A172 (cell line): ENCODE measurements at regions not wholly inside any gene's neighbourhood (a gene's known extent, or its start where the extent isn't known, plus 50 kb on each side); places are given as distances from the start of the nearest gene placed in this dataset.
"Not testable (repeated sequence)": the region's sequence is repeated elsewhere in the genome, so short reads cannot be mapped to it uniquely, and the experiment has no call there.

Experiments
- DNase-seq: peaks from one replicate; pipeline ENCODE4 v3.0.0-alpha.2; 2015; ENCODE audit warnings: low spot score

DNA sequence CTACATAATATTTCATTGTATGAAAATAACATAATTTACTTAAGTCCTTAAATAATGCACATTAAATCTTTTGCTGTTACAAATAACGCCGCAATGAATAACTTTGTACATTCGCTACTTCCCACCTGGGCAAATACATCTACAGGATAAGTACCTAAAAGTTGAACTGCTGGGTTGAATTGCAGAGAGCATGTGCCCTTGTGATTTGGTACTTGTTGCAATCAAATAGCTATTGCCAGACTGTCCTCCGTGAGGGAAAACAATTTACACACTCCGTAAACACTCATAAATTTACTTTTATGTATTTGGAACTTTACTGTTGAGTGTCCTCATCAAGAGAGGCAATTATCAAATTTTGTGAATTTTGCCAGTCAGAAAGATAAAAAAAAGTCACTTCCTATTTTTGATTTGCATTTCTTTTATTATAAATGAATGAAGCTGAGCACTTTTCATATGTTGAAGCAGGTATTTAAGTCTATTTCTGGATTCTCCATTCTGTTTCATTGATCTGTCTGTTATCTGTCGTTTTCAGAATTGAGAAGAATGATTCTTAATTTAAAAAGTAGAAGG, 140.8 kb upstream of the SERTAD2 start:
- no peak for DNase-seq

DNA sequence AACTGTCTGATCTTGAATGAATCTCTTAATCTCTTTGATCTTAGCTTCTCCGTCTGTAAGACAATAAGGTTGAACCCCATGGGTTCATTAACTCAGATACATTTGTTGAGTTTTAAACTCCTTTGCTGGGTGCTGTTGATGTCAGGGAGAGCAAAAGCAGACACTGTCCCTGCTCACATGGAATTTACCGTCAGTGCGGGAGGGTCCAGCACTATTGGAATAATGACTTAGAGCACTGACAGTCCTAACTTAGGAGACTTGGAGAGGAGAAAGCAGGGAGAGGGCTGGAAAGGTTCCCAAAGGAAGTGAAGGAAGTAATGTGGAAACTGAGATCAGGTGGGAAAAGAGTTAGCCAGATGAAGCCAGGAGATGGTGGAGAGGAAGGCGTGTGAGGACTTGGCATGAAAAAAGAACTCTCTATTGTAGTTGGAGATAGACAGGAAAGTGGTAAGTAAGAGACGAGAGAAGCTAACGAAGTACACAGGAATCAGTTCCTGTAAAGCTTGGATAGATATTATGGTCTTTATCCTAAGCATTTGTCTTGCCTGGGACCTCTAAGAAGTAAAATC, 141.4 kb upstream of the SERTAD2 start:
- DNase-seq = no peak

DNA sequence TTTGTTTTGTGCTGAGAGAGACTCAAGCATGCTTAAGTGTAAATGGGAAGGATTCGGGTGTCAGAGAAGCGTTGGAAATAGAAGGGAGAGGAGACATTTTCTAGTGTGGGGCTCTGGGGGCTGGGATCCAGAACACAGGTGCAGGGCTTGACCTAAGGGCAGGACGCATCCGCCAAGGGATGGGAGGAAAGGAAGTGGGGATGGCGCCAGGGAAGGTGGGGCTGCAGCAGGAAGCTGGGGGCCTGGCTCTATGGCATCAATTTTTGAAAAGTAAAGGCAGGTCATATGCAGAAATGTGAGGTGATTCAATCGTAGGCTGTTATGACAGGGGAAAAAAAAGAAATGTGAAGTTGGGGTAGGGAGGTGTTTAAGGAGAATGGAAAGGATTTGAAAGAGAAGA, 143.2 kb upstream of the SERTAD2 start:
- DNase-seq = no peak

DNA sequence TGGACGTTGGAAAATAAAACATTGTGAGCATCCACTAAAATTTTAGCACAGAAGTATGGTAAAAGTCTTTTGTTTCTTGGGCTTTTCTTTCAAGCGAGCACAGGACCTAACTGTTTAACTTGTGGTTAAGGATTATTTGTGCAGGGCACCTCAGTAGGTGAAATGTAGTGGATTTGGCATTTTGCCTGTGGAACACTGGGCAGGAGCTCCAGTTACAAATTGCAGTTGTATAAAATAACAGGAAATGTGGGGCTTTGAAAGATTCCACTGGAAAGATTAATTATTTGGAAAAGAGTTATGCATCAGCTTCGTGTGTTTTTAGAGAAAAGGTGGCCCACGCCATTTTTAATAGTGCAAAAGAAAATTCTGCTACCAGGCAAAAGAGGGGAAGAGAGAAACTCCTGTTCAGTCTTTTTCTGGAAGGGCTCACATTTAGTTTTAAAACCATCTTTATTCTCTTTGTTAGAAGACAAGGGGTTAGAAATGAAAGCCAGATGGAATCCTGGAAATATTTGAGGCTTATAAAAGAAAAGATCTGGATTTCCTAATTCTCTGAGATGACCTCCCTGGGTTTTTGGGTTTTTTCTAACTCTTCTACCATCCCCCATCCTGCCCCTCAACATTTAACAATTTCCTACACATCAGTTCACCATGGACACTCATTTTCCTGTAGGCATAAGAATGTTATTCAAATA, 144.3 kb upstream of the SERTAD2 start:
- DNase-seq = peak; percentile 77

DNA sequence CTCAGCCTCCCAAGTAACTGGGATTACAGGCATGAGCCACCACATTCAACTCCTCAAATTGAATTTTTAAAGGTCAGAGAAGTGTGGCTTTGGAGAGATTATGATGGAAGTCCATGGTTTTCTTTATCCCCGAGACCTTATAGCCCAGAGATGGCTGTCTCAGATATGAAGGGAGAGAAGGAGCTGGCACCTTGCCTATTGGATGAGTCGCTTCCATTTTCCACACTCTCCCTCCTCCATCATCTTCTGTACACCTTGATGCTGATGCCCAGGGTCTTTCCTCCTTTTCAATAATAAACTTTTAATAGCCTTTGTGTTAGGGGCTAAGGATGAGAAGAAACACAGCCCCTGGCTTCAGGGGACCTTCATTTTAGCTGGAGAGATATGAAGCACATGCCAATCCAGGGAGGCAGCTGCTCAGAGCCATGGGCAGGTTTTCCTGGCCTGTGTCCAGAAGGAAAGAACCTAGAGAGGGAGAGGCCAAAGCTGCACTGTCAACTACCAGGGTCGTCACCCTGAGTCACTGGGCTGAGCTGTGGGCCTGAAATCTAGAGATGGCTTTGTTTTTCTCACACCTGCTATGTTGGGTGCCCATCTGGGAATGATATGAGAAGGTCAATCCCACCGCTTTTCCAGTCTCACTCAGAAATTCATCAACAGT, 146.0 kb upstream of the SERTAD2 start:
- DNase-seq = peak; percentile 80

DNA sequence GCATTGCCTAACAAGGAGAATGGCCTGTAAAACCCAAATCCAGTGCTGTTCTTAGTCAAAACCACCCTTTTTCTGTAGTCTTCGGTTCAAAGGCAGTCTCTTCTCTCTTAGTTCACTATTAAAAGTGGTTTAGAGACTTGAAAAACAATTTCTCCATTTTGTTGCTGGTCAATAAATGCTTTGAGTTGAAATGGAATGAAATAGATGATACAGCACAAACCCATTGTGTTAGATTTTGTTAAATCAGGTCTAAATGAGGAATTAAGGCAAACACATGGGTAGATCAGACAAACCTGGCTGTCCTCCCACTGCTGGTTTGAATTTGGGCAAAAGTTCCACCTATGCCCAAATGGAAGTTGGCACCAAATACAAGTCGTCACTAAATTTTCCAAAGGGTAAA, 150.1 kb upstream of the SERTAD2 start:
- no peak for DNase-seq

DNA sequence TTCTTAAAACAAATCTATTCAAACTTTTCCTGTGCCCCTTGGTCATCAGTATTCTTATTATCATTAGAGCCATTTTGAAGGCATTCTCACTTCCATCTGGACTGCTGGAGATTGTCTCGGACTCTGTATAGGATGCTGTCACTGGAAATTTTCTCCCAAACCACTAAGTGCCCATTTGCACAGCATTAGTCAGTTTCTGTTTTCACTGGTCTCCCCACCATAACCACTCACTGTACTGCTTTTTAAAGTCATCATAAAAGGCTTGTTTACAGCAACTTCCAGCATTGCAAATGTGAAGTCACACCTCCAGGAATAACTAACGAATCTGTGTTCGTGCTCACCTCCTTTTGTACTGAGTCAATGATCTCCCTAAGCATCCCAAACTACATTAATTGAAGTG, 150.9 kb upstream of the SERTAD2 start:
- no peak for DNase-seq

DNA sequence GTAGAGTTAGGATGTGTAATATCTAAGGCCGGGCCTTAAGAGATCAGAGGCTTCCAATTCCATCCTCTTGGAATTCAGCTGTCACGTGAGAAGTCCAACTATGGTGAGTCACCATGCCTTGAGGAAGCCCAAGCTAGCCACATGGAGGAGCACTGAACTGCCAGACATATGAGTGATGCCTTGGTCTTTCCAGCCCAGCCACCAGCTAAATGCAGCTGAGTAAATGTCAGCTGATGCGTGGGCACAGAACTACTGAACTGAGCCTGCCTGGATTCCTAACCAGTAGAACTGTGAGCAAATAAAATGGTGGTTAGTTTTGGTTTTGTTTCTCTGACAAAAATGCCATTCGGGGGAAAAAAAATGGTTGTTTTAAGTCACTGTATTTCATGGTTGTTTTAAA, 153.7 kb upstream of the SERTAD2 start:
- DNase-seq = peak; percentile 99

DNA sequence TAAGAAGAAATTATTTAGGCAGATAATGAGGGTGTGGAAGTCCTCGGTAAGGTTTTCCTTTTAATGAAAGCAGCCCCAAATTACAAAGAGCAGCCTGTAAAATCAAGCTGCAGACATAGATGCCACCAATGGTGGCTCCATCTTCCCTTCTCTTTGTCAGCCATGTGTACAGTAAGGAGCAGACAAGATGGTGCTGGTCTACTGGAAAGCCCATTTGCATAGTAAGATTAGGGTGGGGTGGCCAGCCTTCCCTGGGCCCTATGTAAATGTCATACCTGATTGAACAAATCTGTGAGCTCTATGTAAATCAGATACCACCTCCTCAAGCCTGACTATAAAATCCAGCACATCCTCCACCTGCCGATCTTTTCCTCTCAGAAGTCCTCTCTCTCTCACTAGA, 154.4 kb upstream of the SERTAD2 start:
- DNase-seq = no peak

DNA sequence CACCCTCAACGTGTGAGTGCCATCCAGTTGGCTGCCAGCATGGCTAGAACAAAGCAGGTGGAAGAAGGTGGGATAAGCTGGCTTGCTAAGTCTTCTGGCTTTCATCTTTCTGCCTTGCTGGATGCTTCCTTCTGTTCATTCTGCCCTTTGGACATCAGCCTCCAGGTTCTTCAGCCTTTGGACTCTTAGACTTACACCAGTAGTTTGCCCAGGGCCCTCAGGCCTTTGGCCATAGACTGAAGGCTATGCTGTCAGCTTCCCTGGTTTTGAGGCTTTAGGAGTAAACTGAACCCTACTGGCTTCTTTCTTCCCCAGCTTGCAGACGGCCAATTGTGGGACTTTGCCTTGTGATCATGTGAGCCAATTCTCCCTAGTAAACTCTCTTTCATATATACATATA, 155.0 kb upstream of the SERTAD2 start:
- DNase-seq = no peak

DNA sequence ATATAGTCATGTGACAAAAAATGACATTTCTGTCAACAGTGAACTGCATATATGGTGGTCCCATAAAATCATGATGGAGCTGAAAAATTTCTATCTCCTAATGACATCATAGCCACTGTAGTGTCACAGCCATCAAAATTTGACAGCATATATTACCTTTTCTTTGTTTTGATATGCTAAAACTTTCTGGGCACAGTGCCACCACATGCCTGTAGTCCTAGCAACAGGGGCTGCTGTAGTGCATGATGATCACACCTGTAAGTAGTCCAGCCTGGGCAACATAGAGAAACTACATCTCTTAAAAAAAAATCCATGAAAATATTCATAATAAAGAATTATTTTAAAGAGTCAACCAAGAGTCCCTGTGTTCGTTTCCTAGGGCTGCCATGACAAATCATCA, 155.5 kb upstream of the SERTAD2 start:
- no peak for DNase-seq

DNA sequence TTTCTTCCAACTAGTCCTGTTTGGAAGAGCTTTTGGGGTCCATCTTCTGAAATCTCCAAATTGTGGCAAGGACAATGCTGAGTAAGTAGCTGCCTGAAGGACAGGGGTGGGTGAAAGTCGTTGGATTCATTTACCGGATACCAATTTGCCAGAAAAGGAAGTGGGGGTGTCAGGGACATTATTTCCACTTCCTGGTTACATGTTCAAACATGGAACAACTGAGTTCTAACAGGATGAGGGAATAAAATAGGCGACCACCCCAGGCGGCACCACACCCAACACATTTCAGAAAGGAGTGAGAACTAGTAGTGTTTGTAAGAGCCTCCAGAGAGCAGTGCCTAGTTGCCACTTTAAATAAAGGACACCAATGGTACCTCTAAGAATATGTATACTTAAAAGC, 158.6 kb upstream of the SERTAD2 start:
- no peak for DNase-seq

DNA sequence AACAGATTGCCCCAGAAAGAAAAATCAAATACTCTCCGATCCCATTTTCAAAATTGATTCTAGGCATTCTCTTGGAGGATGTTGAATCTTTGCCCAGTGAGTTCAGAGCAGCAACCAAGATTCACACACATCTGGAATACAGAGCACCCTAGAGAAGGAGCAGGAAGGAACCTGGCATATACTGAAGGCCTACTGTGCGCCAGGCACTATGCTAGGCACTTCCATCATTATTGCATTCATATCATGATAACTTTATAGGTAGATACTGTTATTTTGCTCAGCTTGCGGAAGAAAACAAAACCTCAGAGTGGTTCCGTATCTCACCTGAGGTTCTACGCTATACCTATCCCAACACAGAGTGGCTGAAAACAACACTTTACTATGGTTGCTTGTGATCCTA, 160.3 kb upstream of the SERTAD2 start:
- no peak for DNase-seq

DNA sequence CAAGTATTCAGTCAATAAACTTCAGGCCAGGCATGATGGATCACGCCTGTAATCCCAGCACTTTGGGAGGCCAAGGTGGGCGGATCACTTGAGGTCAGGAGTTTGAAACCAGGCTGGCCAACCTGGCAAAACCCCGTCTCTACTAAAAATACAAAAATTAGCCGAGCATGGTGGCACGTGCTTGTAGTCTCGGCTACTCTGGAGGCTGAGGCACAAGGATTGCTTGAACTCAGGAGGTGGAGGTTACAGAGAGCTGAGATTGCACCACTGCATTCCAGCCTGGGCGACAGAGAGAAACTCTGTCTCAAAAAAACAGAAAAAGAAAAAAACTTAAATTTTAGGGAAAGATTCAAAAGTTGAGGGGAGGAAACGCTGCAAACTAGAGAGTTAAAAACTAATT, 162.8 kb upstream of the SERTAD2 start:
- DNase-seq = not testable (repeated sequence)

DNA sequence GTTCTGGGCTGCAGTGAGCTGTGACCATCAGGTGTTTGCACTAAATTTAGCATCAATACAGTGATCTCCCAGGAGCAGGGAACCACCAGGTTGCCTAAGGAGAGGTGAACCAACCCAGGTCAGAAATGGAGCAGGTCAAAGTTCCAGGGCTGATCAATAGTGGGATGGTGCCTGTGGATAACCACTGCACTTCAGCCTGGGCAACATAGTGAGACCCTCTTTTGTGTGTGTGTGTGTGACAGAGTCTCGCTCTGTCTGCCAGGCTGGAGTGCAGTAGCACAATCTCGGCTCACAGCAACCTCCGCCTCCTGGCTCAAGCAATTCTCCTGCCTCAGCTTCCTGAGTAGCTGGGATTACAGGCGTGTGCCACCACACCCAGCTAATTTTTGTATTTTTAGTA, 163.7 kb upstream of the SERTAD2 start:
- no peak for DNase-seq

DNA sequence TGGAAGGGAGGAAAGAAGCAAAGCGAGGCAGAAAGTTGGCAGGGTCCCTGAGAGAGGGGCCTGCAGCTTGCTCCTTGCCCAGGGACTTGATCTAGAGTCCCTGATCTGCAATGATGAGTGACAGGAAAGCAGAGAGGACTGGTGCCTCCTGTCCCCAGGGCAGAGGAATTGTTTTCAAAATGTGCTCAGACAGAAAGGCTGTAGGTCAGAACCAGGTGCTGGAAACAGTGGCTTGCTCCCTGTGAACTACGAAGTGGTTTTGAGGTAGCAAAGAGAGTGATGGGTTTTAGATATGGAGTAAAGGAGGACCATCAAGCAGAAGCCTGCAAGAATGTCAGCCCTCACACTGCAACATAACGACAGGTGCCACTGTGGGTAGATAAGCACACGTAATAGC, 164.9 kb upstream of the SERTAD2 start:
- no peak for DNase-seq

DNA sequence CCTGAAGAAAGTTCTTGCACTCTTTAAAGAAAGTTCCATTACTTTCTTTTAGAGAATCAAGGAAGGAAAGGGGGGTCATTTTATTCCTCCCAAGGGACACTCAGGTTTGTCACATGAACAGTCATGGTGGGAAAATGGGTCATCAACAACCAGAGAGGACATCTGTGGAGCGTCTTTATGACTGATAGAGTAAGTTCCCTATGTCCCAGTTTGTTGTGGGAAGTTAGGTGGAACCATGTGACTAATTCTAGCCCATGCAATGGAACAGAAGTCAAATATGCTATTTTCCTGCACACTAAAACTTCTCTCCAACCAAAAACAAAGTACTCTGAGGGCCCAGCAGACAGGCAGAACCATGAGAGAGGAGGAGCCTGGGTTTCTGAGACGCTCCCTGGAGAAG, 165.6 kb upstream of the SERTAD2 start:
- no peak for DNase-seq

DNA sequence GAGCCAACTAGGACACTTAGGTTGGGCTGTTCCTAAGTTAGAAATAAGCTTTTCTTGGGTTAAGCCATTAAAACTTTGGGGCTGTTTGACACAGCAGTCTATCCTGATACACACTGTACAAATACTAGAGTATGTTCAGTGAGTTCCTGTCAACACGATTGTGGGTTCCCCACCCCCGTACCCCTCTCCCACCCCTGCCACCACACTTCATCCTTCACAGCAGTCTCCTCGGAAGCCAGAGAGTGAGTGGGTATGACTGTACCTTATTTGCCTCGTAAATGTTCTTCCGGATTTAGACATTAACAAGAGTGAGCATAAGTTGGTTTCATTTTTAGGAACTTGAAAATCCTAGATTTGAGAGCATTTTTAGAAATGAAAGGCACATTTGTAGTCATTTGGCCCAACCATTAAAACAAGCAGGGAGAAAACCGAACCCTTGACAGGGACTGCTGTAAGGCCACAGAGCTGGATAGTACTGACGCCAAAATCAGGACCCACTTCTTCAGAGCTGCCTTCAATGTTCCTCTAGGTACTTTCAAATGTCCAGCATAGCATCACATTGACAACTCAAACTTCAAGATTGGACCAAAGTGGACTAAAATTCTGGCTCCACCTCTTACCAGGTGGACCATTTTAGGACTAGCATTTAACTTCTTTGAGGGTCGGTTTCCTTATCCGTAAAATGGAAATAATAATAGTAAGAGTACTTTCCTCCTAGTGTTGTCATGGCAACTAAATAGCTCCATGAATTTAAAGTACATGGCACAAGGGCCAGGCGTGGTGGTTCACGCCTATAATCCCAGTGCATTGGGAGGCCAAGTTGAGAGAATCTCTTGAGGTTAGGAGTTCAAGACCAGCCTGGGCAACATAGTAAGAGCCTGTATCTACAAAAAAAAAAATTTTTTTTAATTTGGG, 166.3 kb upstream of the SERTAD2 start:
- no peak for DNase-seq

DNA sequence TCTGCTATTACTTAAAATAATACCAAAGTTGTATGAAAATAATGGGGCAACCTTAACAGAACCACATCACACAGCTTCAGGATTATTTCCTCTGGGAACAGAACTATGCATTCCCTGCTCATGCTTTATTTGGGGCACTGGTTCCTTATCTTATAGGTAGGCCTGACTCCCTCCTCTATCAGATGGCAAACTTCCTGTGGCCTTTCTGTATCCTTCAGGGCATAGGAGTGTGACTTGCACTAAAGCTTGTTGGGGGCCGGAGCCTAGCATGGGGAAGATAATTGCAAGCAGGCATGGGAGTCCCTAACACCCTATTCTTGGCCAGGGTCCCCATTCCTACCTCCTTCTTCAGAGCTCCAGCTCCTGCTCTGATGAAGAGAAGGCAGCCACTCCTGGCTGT, 167.2 kb upstream of the SERTAD2 start:
- no peak for DNase-seq

DNA sequence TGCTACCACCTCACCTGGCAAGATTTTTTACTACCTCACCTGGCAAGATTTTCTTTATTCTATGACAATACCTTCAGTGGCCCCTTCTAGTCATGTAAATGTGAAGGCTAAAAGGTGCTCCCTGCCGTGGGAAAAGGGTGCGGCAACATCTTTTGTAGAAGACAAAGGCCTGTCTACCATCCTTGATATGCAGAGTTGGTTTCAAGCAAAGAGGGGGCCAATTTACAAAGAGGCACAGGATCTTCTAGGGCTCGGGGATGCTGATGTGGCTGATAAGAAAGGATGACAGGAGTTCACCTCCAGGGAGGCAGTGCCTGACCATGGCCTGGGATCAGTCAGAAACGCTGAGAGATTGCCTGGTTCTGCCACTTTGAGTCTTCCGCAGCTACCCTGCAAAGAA, 165.4 kb upstream of the SLC1A4 start:
- DNase-seq = no peak

DNA sequence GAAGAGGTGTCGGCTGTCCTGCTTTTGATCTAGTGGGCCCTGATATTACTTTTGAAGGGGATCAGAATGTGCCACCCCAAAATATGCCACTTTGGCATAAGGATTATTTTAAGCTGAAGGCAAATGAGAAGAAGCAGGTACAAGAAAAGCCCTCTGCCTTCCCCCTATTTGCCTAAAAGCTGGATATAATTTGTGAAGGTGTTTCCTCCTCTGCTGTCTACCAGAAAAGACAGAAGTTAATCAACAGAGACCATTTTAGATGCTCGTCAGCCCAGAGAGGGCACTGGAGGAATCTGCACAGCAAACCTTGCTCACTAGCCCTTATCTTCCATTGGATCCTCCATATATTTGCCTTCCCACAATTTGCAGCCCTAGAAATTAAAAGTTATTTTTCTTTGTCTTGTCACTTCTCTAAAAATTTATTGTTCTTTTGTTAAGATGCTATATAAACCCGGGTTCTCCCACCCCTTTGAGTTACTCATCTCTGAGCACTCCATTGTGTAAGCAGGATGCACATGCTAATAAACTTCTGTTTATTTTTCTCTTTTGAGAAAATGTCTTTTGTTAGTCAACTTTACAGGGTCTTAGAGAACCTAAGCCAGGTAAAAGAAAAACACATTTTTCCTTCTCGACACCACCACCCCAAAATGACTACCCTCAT, 163.2 kb upstream of the SLC1A4 start:
- peak; percentile 33 for DNase-seq

DNA sequence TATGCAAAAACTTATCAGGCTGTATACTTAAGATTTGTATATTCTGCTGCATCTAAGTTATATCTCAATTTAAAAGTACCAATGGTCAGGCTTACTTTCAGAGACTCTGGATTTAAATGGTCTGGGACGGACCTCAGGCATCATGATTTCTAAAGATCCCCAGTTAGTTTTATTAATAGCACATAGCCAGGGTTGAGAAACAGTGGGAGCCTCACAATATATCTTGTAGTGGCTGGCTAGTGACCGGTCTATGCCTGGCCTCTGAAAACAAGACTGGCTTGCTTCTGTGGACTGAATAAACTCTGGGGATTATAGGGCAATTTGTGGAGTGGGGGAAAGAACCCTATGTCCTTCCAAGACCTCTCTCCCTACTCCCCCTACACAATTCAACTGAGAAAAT, 162.5 kb upstream of the SLC1A4 start:
- DNase-seq = no peak
